Osteocyte (in vitro differentiated cells): ENCODE measurements at regions not wholly inside any gene's neighbourhood (a gene's known extent, or its start where the extent isn't known, plus 50 kb on each side); places are given as distances from the start of the nearest gene placed in this dataset.

ENCODE experiments used
- DNase-seq: peaks from one replicate; pipeline ENCODE4 v3.0.0; 2021; ENCODE audit warnings: mixed read lengths; ENCODE audit not compliant: unreplicated experiment; ENCODE audit errors: extremely low spot score
- H3K27ac Mint-ChIP-seq: one replicate; pipeline ENCODE4 v1.8.0; 2021; ENCODE audit warnings: mild to moderate bottlenecking, mixed read lengths; ENCODE audit not compliant: unreplicated experiment
- H3K27me3 Mint-ChIP-seq: one replicate; pipeline ENCODE4 v1.8.0; 2021; ENCODE audit warnings: mixed read lengths; ENCODE audit not compliant: unreplicated experiment
- H3K36me3 Mint-ChIP-seq: one replicate; pipeline ENCODE4 v1.8.0; 2021; ENCODE audit warnings: mixed read lengths; ENCODE audit not compliant: unreplicated experiment
- H3K4me1 Mint-ChIP-seq: one replicate; pipeline ENCODE4 v1.8.0; 2021; ENCODE audit warnings: mixed read lengths; ENCODE audit not compliant: unreplicated experiment
- H3K4me3 Mint-ChIP-seq: one replicate; pipeline ENCODE4 v1.8.0; 2021; ENCODE audit warnings: mild to moderate bottlenecking, moderate library complexity, mixed read lengths; ENCODE audit not compliant: unreplicated experiment
- H3K9me3 Mint-ChIP-seq: one replicate; pipeline ENCODE4 v1.8.0; 2021; ENCODE audit warnings: mixed read lengths; ENCODE audit not compliant: unreplicated experiment
- TF ChIP-seq, protein P1 (sequence below): fragments of 200-600 bp; sonication (generic); IDR thresholded peaks from 2 replicates; pipeline ENCODE4 v1.5.0; 2021; ENCODE audit warnings: antibody characterized with exemption, mild to moderate bottlenecking, moderate library complexity

DNA sequence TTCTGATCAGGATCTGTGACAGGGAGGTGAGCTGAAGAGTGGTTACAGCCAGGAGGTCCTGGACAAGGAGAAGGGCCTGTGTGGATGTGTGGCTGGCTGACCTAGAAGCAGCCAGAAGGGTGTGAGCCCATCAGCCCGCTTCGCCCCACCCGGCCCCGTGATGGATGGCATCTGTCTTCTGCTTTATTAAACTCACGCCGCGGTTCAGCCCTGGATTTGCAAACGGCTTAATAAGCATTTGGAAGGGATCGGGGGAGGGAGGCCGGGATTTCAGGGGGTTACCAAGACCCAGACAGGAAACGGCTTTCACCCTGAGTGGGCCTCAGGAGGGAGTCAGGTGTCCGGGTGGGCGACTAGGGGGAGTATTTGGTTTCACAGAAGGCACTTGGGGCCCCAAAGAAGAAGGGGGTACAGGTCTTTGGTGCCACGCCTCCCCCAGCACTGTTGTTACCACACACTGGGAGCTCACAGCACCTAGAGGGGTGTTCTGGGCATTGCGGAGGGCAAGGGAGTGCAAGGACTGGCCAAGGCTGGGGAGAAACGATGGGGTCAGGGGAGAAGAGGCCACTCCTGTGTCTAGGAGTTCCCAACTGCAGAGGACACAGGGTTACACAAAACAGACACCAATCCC, 53.8 kb upstream of the FOXP4 start:
- Mint-ChIP-seq H3K4me1 (peaks cover 28% of the 10 kb centered on the region), H3K27ac (no peak overlapping the region), H3K4me3 (no peak overlapping the region)

DNA sequence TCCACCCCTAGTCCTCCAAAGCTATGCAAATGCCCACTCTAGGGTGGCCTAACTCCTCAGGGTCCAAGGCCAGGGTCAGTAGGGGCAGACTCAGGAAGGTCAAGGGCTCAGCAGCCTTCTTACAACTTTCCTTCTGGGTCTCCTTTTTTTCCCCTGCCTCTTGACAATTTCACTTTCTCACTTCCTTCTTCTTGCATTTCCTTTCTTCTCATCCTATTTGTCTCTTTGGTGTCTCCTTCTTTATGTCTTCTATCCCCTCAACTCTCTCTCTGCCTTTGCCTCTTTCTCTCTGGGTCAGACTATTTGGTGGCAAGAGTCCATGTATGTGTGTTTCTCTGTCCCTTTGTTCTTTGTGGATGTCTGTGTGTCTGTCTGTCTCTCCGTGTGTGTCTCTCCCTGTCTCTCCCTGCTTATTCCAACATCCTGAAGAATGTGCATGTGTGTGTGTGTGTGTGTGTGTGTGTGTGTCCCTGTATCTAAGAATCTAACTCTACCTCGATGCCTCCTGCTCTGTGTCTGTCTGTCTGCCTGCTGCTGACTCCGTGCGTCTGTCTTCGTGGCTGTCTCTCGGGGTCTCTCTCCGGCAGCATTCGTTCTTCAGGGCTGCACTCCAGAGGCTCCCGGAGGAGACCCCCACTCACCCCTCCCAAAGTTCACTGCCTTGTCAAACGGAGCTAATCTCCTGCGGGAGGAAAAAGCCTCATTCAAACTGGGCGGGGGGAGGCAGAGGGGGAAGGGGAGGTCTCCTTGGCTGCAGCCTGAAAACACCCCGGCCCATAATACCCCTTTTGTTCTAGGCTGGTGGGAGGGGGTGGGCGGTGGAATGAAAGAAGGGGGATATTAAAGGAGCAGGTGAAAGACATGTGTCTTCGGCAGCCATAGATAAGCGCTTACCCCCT, 51.7 kb upstream of the FOXP4 start:
- Mint-ChIP-seq H3K4me3 (no peak overlapping the region), H3K4me1 (peaks cover 14% of the 10 kb centered on the region), H3K27me3 (peaks cover 32% of the 10 kb centered on the region), H3K9me3 (no peaks in the 10 kb centered on the region), H3K36me3 (no peaks in the 10 kb centered on the region), H3K27ac (no peak overlapping the region)
- TF ChIP-seq, protein P1, sequence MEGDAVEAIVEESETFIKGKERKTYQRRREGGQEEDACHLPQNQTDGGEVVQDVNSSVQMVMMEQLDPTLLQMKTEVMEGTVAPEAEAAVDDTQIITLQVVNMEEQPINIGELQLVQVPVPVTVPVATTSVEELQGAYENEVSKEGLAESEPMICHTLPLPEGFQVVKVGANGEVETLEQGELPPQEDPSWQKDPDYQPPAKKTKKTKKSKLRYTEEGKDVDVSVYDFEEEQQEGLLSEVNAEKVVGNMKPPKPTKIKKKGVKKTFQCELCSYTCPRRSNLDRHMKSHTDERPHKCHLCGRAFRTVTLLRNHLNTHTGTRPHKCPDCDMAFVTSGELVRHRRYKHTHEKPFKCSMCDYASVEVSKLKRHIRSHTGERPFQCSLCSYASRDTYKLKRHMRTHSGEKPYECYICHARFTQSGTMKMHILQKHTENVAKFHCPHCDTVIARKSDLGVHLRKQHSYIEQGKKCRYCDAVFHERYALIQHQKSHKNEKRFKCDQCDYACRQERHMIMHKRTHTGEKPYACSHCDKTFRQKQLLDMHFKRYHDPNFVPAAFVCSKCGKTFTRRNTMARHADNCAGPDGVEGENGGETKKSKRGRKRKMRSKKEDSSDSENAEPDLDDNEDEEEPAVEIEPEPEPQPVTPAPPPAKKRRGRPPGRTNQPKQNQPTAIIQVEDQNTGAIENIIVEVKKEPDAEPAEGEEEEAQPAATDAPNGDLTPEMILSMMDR, result no peak
- no peak for DNase-seq

More for the DNA sequence above, 53.8 kb upstream of the FOXP4 start:
- DNase-seq, result no peak
- H3K27me3 Mint-ChIP-seq, result peaks cover 27% of the 10 kb centered on the region
- TF ChIP-seq, protein P1, result no peak
- no peaks in the 10 kb centered on the region for H3K9me3 Mint-ChIP-seq
- no peaks in the 10 kb centered on the region for H3K36me3 Mint-ChIP-seq
